ENCODE measurements at regions not wholly inside any gene's neighbourhood (a gene's known extent, or its start where the extent isn't known, plus 50 kb on each side); places are given as distances from the start of the nearest gene placed in this dataset.

DNA sequence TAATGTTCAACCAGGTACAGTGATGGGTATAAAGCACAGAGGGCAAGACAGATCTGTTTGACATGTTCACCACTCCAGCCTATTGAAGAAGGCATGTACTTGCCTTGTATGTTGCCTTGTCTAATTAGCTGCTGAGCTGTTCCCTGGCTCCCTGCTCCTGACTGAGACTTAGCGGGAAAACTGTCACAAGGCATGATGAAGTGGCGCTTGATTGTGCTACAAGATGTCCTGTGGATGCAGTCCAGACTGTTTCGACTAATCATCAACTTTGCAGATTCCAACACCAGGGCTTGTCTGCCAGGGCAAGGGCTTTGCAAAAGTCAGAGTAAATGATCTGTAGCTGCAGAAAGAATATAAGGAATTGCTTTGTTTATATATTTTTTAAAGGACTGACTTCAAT lies 136.2 kb upstream of the NRBF2 start:
- H3K4me3 Mint-ChIP-seq = no peak overlapping the region
- ATAC-seq (no peak), DNase-seq (no peak)
- peaks cover 41% of the 10 kb centered on the region for H3K4me1 Mint-ChIP-seq
- H3K27me3 Mint-ChIP-seq = peaks cover 11% of the 10 kb centered on the region
- intact Hi-C loops (cut with DNase I, micrococcal nuclease) = loop anchor here (1.0 to 10.0 kb wide), 6 partner anchors 70 to 385 kb away; no protein-coding TSS in a partner anchor
- CTCF ChIA-PET = interaction anchor here (0.6 to 2.8 kb wide), 2 partner anchors 9 to 419 kb away, joined by 4 to 12 read pairs; no protein-coding TSS in a partner anchor
- POLR2A ChIA-PET = interaction anchor here (0.6 kb wide), 1 partner anchor 180 kb away, joined by 3 read pairs; no protein-coding TSS in a partner anchor
- H3K9me3 Mint-ChIP-seq (ENCODE audit: low read depth) = no peaks in the 10 kb centered on the region
- H3K27ac Mint-ChIP-seq = no peak overlapping the region
- peaks cover 2% of the 10 kb centered on the region for H3K36me3 Mint-ChIP-seq (ENCODE audit: low read depth)

DNA sequence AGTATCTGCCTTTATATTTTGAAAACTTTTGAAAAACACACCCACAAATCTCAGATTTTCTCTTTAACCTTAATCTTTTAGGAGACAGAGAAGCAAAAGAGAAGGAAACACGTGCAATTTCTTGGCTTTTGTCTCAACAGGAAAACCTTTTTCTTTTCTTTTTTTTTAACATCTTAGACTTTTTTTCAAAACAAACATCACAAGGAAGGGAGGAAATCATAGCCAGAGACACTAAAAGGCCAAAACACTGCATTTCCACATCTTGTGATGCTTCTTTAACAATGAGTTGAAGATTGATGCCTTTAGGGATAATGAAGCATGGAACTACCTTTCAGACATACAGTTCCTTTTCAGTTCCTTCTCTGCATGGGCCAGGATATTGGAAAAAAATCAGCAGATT lies 136.6 kb upstream of the NRBF2 start:
- Mint-ChIP-seq H3K36me3 (ENCODE audit: low read depth) (peaks cover 2% of the 10 kb centered on the region), H3K9me3 (ENCODE audit: low read depth) (no peaks in the 10 kb centered on the region), H3K27me3 (peaks cover 11% of the 10 kb centered on the region), H3K4me3 (no peak overlapping the region), H3K27ac (peak overlapping the region; percentile 67), H3K4me1 (peaks cover 45% of the 10 kb centered on the region)
- no peak for DNase-seq
- no peak for ATAC-seq
- ChIA-PET CTCF (interaction anchor here (0.6 to 2.8 kb wide), 2 partner anchors 9 to 418 kb away, joined by 4 to 12 read pairs; no protein-coding TSS in a partner anchor), POLR2A (no interaction called here)
- intact Hi-C loops (cut with DNase I, micrococcal nuclease) = loop anchor here (1.0 to 10.0 kb wide), 6 partner anchors 71 to 384 kb away; no protein-coding TSS in a partner anchor

DNA sequence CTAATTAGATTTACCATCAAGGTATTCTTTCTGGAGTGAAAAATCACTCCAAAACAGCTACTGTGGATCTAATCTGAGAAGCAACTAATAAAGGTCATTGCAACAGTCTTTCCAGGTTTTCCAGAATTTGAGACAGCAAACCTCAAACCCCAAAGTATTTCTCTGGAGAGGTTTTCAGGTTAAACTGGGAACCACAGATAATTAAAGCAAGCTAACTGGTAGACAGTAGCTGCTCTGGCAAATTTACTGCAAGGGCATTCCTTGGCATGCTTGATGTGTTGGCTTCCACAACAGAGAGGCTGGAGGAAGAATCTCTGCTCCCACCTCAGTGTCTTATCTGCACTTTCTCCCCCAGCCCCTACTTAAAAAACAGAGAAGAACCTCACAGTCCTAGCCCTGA lies 140.0 kb upstream of the NRBF2 start:
- H3K27ac Mint-ChIP-seq = no peak overlapping the region

DNA sequence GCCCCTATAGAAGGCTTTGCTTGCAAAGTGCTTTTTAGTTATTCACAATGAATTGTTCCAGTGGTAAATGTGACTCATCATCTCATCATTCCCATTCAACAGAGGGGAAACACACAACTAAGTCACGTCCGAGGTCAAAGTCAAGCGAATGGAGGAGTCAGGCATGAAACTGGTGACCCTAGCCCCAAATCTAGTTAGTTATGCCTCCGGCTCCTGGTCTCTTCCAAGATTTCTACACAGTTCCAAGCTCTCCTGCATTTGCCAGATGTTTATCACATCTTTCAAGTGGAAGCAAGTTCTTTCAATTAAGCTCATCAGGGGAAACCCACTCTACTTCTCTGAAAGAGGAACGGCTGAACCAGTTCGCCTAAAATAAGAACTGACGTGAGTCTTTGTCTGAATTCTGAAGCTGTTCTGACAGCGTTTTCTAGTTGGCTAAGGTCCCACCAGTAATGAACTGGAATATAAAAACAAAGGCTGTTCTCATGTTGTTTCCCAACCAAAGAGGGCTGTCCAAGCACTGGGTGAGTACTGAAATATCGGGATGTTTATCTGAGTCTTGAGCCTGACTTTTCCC lies 140.9 kb upstream of the NRBF2 start:
- H3K4me1 Mint-ChIP-seq = peaks cover 63% of the 10 kb centered on the region
- intact Hi-C loops (cut with DNase I, micrococcal nuclease) = loop anchor here in 1 of 2 experiments (2.0 to 10.0 kb wide), 2 partner anchors 273 to 809 kb away; no protein-coding TSS in a partner anchor
- H3K27me3 Mint-ChIP-seq = peaks cover 3% of the 10 kb centered on the region

More for the DNA sequence above, 140.0 kb upstream of the NRBF2 start:
- CTCF ChIA-PET = interaction anchor here (0.5 to 2.5 kb wide), 6 partner anchors 12 to 913 kb away, joined by 3 to 11 read pairs (median 6); no protein-coding TSS in a partner anchor
- peaks cover 64% of the 10 kb centered on the region for H3K4me1 Mint-ChIP-seq
- H3K27me3 Mint-ChIP-seq = peaks cover 4% of the 10 kb centered on the region
- no peaks in the 10 kb centered on the region for H3K9me3 Mint-ChIP-seq (ENCODE audit: low read depth)
- DNase-seq (no peak), ATAC-seq (no peak)
- H3K4me3 Mint-ChIP-seq = no peak overlapping the region
- H3K36me3 Mint-ChIP-seq (ENCODE audit: low read depth) = peaks cover 2% of the 10 kb centered on the region
- POLR2A ChIA-PET = interaction anchor here (1.4 kb wide), 1 partner anchor 176 kb away, joined by 3 read pairs; the partner anchor contains the start of gene EGR2
- intact Hi-C loops (cut with DNase I, micrococcal nuclease) = loop anchor here in 1 of 2 experiments (2.0 to 10.0 kb wide), 2 partner anchors 272 to 810 kb away; no protein-coding TSS in a partner anchor

GRCh38 chr10:62990126-62990525 lies 143.0 kb upstream of the NRBF2 start:
- Mint-ChIP-seq H3K9me3 (ENCODE audit: low read depth) (no peaks in the 10 kb centered on the region), H3K27me3 (peaks cover 6% of the 10 kb centered on the region), H3K4me3 (no peak overlapping the region), H3K36me3 (ENCODE audit: low read depth) (peaks cover 2% of the 10 kb centered on the region), H3K27ac (no peak overlapping the region), H3K4me1 (peaks cover 44% of the 10 kb centered on the region)
- DNase-seq (no peak), ATAC-seq (no peak)
- POLR2A ChIA-PET = no interaction called here
- intact Hi-C loops (cut with DNase I, micrococcal nuclease) = loop anchor here in 1 of 2 experiments (10.0 kb wide), 1 partner anchor 275 kb away; no protein-coding TSS in a partner anchor
- CTCF ChIA-PET = interaction anchor here (0.6 to 1.0 kb wide), 3 partner anchors 15 to 167 kb away, joined by 3 to 4 read pairs (median 3); no protein-coding TSS in a partner anchor

More for the DNA sequence above, 140.9 kb upstream of the NRBF2 start:
- no peaks in the 10 kb centered on the region for H3K9me3 Mint-ChIP-seq (ENCODE audit: low read depth)
- CTCF ChIA-PET = interaction anchor here (0.7 to 2.5 kb wide), 4 partner anchors 11 to 138 kb away, joined by 3 to 11 read pairs (median 7); no protein-coding TSS in a partner anchor
- peak overlapping the region; percentile 82 for H3K27ac Mint-ChIP-seq
- peak overlapping the region; percentile 26 for H3K4me3 Mint-ChIP-seq
- ATAC-seq = peak; percentile 19
- H3K36me3 Mint-ChIP-seq (ENCODE audit: low read depth) = peaks cover 2% of the 10 kb centered on the region
- DNase-seq = peak; percentile 28
- POLR2A ChIA-PET = interaction anchor here (1.1 to 1.4 kb wide), 2 partner anchors 11 to 176 kb away, joined by 3 read pairs; partner anchors contain the start of gene EGR2

DNA sequence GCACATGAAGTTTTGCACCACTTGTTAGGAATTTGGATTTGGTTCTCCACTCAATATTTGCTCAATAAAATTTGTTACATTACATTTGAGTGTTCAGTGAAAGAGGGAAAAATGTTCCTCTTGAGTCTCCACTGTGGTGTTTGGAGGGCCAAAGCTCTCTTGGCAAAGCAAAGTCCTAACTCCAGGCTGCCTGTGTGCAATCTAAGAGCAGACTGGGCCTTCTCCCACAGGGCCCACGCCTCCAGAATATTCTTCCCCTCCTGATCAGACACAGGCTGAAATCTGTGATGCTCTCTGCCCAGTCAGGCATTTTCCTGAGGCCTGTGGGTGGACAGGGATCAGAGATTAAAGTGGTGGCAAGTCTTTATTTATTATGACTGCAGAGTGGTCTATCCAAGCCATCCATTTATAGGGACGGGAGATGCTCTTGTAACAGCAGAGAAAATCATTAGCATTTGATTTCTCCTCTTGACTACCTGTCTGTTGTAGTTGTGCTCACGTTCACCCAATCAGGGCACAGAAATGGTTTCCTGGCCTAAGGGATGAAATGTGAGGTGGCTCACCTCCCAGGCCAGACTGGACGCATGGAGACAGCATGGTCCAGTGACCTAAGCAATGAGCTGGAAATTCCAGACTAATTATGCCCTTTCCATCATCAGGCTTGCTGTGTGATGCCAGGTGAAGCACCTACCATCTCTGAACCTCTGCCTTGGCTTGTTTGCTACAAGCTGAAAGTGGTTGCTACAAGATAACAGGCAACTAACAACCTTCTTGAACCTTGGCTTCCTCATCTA lies 147.1 kb upstream of the NRBF2 start:
- ChIA-PET CTCF (interaction anchor here (0.6 to 1.1 kb wide), 3 partner anchors 16 to 275 kb away, joined by 3 to 4 read pairs (median 3); no protein-coding TSS in a partner anchor), POLR2A (no interaction called here)
- H3K9me3 Mint-ChIP-seq (ENCODE audit: low read depth) = no peaks in the 10 kb centered on the region
- H3K4me1 Mint-ChIP-seq = peaks cover 32% of the 10 kb centered on the region
- peaks cover 23% of the 10 kb centered on the region for H3K27me3 Mint-ChIP-seq
- H3K4me3 Mint-ChIP-seq = no peak overlapping the region
- DNase-seq (no peak), ATAC-seq (no peak)
- no peak overlapping the region for H3K27ac Mint-ChIP-seq
- H3K36me3 Mint-ChIP-seq (ENCODE audit: low read depth) = no peaks in the 10 kb centered on the region
- intact Hi-C loops (cut with DNase I, micrococcal nuclease) = no loop called here

- POLR2A ChIA-PET = interaction anchor here (0.8 kb wide), 1 partner anchor 11 kb away, joined by 3 read pairs; no protein-coding TSS in a partner anchor
- CTCF ChIA-PET = interaction anchor here (2.2 kb wide), 1 partner anchor 12 kb away, joined by 11 read pairs; no protein-coding TSS in a partner anchor
- Mint-ChIP-seq H3K4me1 (peaks cover 41% of the 10 kb centered on the region), H3K27me3 (peaks cover 19% of the 10 kb centered on the region), H3K9me3 (ENCODE audit: low read depth) (no peaks in the 10 kb centered on the region), H3K36me3 (ENCODE audit: low read depth) (no peaks in the 10 kb centered on the region), H3K4me3 (no peak overlapping the region), H3K27ac (peak overlapping the region; percentile 75)
- ATAC-seq (peak; percentile 54), DNase-seq (no peak)
- intact Hi-C loops (cut with DNase I, micrococcal nuclease) = no loop called here
Measured at GRCh38 chr10:62981096-62981495, 152.0 kb upstream of the NRBF2 start.

DNA sequence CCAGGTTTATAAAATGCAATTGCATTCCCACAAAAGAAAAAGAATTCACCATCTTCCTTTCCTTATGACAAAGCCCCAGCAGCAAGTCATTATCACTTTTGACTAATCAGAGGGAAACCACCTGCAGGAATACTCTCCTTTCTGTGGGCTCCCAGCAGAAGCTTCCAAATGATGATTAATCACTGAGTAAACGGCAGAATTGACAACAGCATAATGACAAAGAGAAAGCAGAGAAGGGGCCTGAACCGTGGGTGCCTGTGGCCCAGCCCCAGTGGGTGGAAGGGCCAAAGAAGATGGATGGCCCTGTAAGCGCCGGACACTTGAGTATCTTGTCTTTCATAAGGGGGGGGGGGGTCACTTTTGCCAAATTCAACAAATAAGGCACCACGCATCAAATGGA lies 152.4 kb upstream of the NRBF2 start:
- H3K36me3 Mint-ChIP-seq (ENCODE audit: low read depth) = no peaks in the 10 kb centered on the region
- H3K4me1 Mint-ChIP-seq = peaks cover 41% of the 10 kb centered on the region
- peak overlapping the region; percentile 75 for H3K27ac Mint-ChIP-seq
- peak; percentile 91 for ATAC-seq
- ChIA-PET POLR2A (interaction anchor here (0.8 kb wide), 1 partner anchor 12 kb away, joined by 3 read pairs; no protein-coding TSS in a partner anchor), CTCF (interaction anchor here (2.2 kb wide), 1 partner anchor 12 kb away, joined by 11 read pairs; no protein-coding TSS in a partner anchor)
- H3K9me3 Mint-ChIP-seq (ENCODE audit: low read depth) = no peaks in the 10 kb centered on the region
- peaks cover 19% of the 10 kb centered on the region for H3K27me3 Mint-ChIP-seq
- no peak overlapping the region for H3K4me3 Mint-ChIP-seq
- peak; percentile 60 for DNase-seq
- intact Hi-C loops (cut with DNase I, micrococcal nuclease) = loop anchor here (1.0 kb wide), 2 partner anchors 15 to 124 kb away; no protein-coding TSS in a partner anchor

- ChIA-PET POLR2A (interaction anchor here (0.5 kb wide), 1 partner anchor 88 kb away, joined by 4 read pairs; no protein-coding TSS in a partner anchor), CTCF (interaction anchor here (1.4 to 2.2 kb wide), 2 partner anchors 13 to 386 kb away, joined by 3 to 11 read pairs; no protein-coding TSS in a partner anchor)
Measured at GRCh38 chr10:62979921-62980320, 153.2 kb upstream of the NRBF2 start.

GRCh38 chr10:62978482-62978881 lies 154.6 kb upstream of the NRBF2 start:
- Mint-ChIP-seq H3K36me3 (ENCODE audit: low read depth) (peaks cover 4% of the 10 kb centered on the region), H3K4me3 (no peak overlapping the region)
- CTCF ChIA-PET = interaction anchor here (1.4 kb wide), 2 partner anchors 9 to 384 kb away, joined by 3 read pairs; no protein-coding TSS in a partner anchor

More at GRCh38 chr10:62979921-62980320, 153.2 kb upstream of the NRBF2 start:
- peaks cover 4% of the 10 kb centered on the region for H3K36me3 Mint-ChIP-seq (ENCODE audit: low read depth)
- peaks cover 6% of the 10 kb centered on the region for H3K9me3 Mint-ChIP-seq (ENCODE audit: low read depth)
- peaks cover 45% of the 10 kb centered on the region for H3K4me1 Mint-ChIP-seq
- no peak overlapping the region for H3K4me3 Mint-ChIP-seq
- ATAC-seq (no peak), DNase-seq (no peak)
- intact Hi-C loops (cut with DNase I, micrococcal nuclease) = loop anchor here (1.0 kb wide), 2 partner anchors 15 to 124 kb away; no protein-coding TSS in a partner anchor
- peak overlapping the region; percentile 2 for H3K27ac Mint-ChIP-seq
- peaks cover 18% of the 10 kb centered on the region for H3K27me3 Mint-ChIP-seq

More at GRCh38 chr10:62978482-62978881, 154.6 kb upstream of the NRBF2 start:
- Mint-ChIP-seq H3K27ac (no peak overlapping the region), H3K4me1 (peaks cover 47% of the 10 kb centered on the region), H3K27me3 (peaks cover 10% of the 10 kb centered on the region), H3K9me3 (ENCODE audit: low read depth) (peaks cover 7% of the 10 kb centered on the region)
- ATAC-seq (peak; percentile 58), DNase-seq (peak; percentile 17)
- intact Hi-C loops (cut with DNase I, micrococcal nuclease) = no loop called here
- POLR2A ChIA-PET = interaction anchor here (0.6 to 0.9 kb wide), 2 partner anchors 17 to 117 kb away, joined by 3 read pairs; no protein-coding TSS in a partner anchor
